ENCODE measurements at regions not wholly inside any gene's neighbourhood (a gene's known extent, or its start where the extent isn't known, plus 50 kb on each side); places are given as distances from the start of the nearest gene placed in this dataset.

DNA sequence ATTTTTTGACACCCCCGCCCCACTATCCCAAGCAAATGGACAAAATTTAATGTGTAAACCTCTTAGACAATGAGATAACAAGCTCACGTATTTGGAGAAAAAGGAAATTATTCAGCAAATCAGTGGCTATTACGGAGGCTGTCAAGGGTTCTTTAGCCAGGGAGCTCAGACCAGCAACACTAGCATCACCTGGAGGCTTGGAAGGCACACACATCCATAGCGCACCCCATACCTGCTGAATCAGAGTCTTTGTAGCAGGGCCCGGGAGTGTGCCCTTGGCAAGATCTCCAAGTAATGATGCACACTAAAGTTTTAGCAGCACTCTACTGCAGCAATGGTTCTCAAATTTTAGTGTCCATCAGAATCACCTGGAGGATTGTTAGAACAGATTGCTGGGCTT is 223.2 kb upstream of the BTBD3 start:
- no peak for ATAC-seq
- WGBS, 2 donors (ENCODE audit: low coverage in 1 of 2): 89 to 96% methylated on average over 4 to 5 of the region's 5 CpGs
- no peaks in the 10 kb centered on the region for H3K27me3 ChIP-seq
- TF ChIP-seq, protein P1, sequence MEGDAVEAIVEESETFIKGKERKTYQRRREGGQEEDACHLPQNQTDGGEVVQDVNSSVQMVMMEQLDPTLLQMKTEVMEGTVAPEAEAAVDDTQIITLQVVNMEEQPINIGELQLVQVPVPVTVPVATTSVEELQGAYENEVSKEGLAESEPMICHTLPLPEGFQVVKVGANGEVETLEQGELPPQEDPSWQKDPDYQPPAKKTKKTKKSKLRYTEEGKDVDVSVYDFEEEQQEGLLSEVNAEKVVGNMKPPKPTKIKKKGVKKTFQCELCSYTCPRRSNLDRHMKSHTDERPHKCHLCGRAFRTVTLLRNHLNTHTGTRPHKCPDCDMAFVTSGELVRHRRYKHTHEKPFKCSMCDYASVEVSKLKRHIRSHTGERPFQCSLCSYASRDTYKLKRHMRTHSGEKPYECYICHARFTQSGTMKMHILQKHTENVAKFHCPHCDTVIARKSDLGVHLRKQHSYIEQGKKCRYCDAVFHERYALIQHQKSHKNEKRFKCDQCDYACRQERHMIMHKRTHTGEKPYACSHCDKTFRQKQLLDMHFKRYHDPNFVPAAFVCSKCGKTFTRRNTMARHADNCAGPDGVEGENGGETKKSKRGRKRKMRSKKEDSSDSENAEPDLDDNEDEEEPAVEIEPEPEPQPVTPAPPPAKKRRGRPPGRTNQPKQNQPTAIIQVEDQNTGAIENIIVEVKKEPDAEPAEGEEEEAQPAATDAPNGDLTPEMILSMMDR (IDR thresholded peaks at IDR 0.05): no peak
- TF ChIP-seq EP300 (IDR thresholded peaks at IDR 0.05): no peak
- TF ChIP-seq POLR2A (IDR thresholded peaks at IDR 0.05): no peak
- no peak for TF ChIP-seq POLR2AphosphoS5 (IDR thresholded peaks at IDR 0.05)
- H3K4me3 ChIP-seq: no peak overlapping the region
- peaks cover 0 to 8% (median 0%) of the 10 kb centered on the region in 3 donors for H3K9me3 ChIP-seq
- H3K27ac ChIP-seq: no peak overlapping the region
- H3K4me1 ChIP-seq: no peaks in the 10 kb centered on the region
- no peaks in the 10 kb centered on the region for H3K36me3 ChIP-seq

DNA sequence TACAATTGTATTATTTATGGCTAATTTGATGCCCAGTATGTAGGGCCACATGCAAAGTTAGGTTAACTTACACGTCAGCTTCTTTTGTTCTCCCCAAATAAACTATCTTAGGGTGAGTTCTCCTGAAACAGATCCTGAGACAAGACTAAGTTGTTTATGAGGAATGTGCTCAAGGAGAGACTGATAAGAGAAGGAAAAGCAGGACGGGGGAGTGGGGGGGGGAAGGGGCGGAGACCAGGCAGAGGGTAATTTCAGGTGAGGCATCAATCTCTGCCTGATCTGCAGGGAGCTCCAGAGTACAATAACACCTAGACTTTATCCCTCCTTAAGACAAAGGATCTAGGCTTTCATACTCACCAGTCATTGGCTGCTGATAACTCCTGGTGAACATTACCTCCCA is 220.6 kb upstream of the BTBD3 start:
- no peak overlapping the region for H3K4me3 ChIP-seq
- H3K27ac ChIP-seq: no peak overlapping the region
- H3K9me3 ChIP-seq: peaks cover 0 to 8% (median 0%) of the 10 kb centered on the region in 3 donors
- no peak for ATAC-seq
- no peaks in the 10 kb centered on the region for H3K36me3 ChIP-seq
- TF ChIP-seq EP300 (IDR thresholded peaks at IDR 0.05) (no peak), POLR2AphosphoS5 (IDR thresholded peaks at IDR 0.05) (no peak), POLR2A (IDR thresholded peaks at IDR 0.05) (no peak)
- TF ChIP-seq, protein P1 (IDR thresholded peaks at IDR 0.05): no peak
- WGBS, 2 donors (ENCODE audit: low coverage in 1 of 2): 75 to 93% methylated on average over 3 of the region's 3 CpGs
- no peaks in the 10 kb centered on the region for H3K27me3 ChIP-seq
- H3K4me1 ChIP-seq: no peaks in the 10 kb centered on the region

DNA sequence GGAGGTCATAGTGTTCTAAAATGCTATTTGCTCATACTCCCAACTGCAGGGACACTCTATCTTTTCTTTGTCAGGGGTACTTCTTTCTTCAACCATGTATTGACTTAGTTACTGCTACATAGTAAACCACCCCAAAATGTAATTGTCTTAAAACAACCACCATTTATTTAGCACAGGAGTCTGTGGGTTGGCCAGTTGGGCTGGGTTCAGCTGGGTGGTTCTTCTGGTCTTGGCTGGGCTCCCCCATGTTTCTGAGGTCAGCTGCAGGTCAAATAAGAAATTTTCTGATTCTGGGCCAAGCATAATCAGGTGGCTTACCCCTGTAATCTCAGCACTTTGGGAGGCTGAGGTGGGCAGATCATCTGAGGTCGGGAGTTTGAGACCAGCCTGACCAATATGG is 220.0 kb upstream of the BTBD3 start:
- H3K27ac ChIP-seq: no peak overlapping the region
- H3K27me3 ChIP-seq: no peaks in the 10 kb centered on the region
- no peak overlapping the region for H3K4me3 ChIP-seq
- no CpG with 5 or more reads among the region's 1 CpG for WGBS, 2 donors (ENCODE audit: low coverage in 1 of 2)
- no peaks in the 10 kb centered on the region for H3K36me3 ChIP-seq
- H3K9me3 ChIP-seq: peaks cover 0 to 8% (median 0%) of the 10 kb centered on the region in 3 donors
- H3K4me1 ChIP-seq: no peaks in the 10 kb centered on the region
- no peak for TF ChIP-seq POLR2AphosphoS5 (IDR thresholded peaks at IDR 0.05)
- no peak for TF ChIP-seq EP300 (IDR thresholded peaks at IDR 0.05)
- no peak for TF ChIP-seq POLR2A (IDR thresholded peaks at IDR 0.05)
- TF ChIP-seq, protein P1 (IDR thresholded peaks at IDR 0.05): no peak
- ATAC-seq: no peak

DNA sequence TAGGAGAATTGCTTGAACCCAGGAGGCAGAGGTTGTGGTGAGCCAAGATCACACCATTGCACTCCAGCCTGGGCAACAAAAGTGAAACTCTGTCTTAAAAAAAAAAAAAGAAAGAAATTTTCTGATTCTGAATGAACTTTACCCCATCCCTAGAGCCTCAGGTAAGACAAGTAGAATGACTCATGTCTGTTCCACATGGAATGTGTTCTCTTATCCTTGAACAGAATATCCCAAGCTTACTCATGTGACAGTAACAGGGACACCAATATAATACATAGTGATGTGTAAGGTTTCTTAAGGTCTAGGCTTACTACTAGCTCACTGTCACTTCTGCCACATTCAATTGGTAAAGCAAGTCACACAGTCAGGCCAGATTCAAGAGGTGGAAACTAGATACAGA is 219.6 kb upstream of the BTBD3 start:
- no peak for ATAC-seq
- no peaks in the 10 kb centered on the region for H3K27me3 ChIP-seq
- H3K4me3 ChIP-seq: no peak overlapping the region
- TF ChIP-seq POLR2A (IDR thresholded peaks at IDR 0.05) (no peak), EP300 (IDR thresholded peaks at IDR 0.05) (no peak), POLR2AphosphoS5 (IDR thresholded peaks at IDR 0.05) (no peak)
- TF ChIP-seq, protein P1 (IDR thresholded peaks at IDR 0.05): no peak
- no peaks in the 10 kb centered on the region for H3K4me1 ChIP-seq
- H3K36me3 ChIP-seq: no peaks in the 10 kb centered on the region
- H3K27ac ChIP-seq: no peak overlapping the region
- peaks cover 0 to 8% (median 0%) of the 10 kb centered on the region in 3 donors for H3K9me3 ChIP-seq

DNA sequence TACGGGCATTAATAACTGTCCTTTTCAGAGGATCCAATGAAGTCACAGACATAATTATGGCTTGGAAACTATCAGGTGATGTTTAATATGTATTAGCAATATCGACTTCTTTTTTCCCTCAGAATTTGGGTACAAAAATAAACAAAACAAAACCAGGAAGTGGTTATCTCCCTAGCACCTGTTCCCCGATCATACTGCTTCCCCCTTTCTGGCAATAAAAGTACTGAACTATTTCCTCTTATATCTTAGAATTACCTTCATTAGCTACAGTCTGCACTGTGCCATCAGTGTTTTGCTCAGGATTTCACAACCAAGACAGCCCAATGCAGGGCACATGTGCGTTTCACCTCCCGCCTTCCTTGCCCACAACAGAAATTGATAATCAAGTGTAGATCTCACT is 216.9 kb upstream of the BTBD3 start:
- Histone ChIP-seq H3K27ac (no peak overlapping the region), H3K4me1 (no peaks in the 10 kb centered on the region), H3K4me3 (no peak overlapping the region), H3K36me3 (no peaks in the 10 kb centered on the region), H3K27me3 (no peaks in the 10 kb centered on the region), H3K9me3 (peaks cover 0 to 8% (median 0%) of the 10 kb centered on the region in 3 donors)
- TF ChIP-seq POLR2A (IDR thresholded peaks at IDR 0.05) (no peak), EP300 (IDR thresholded peaks at IDR 0.05) (no peak), POLR2AphosphoS5 (IDR thresholded peaks at IDR 0.05) (no peak)
- TF ChIP-seq, protein P1 (IDR thresholded peaks at IDR 0.05): no peak
- 68 to 69% methylated on average over 5 of the region's 5 CpGs for WGBS, 2 donors (ENCODE audit: low coverage in 1 of 2)
- ATAC-seq: no peak
